Upper lobe of left lung (tissue), 4 donors: ENCODE measurements at regions not wholly inside any gene's neighbourhood (a gene's known extent, or its start where the extent isn't known, plus 50 kb on each side); places are given as distances from the start of the nearest gene placed in this dataset.

Source experiments
- CTCF ChIP-seq, 6 experiments: fragments of 450-650 bp in 4 of 6; fragments of 200-600 bp in 2 of 6; sonication (generic) in 2 of 6; IDR thresholded peaks; one replicate each; pipeline ENCODE4 v1.5.1; 2016 to 2019; ENCODE audit warnings: antibody characterized with exemption in 6 of 6
- POLR2A ChIP-seq, 4 donors: fragments of 450-650 bp; IDR thresholded peaks; one replicate each; pipeline ENCODE4 v1.5.1; 2016 to 2017; ENCODE audit warnings: antibody characterized with exemption in 4 of 4, mild to moderate bottlenecking in 2 of 4

- TF ChIP-seq CTCF (IDR thresholded peaks at IDR 0.05) (no peak), POLR2A (IDR thresholded peaks at IDR 0.05) (no peak)
Observed at GRCh38 chr4:3712112-3712805, 53.9 kb upstream of the ADRA2C start.
